ENCODE measurements at regions not wholly inside any gene's neighbourhood (a gene's known extent, or its start where the extent isn't known, plus 50 kb on each side); places are given as distances from the start of the nearest gene placed in this dataset.
A peak's percentile ranks its signal among the peaks of the same experiment; 100 is the strongest.

DNA sequence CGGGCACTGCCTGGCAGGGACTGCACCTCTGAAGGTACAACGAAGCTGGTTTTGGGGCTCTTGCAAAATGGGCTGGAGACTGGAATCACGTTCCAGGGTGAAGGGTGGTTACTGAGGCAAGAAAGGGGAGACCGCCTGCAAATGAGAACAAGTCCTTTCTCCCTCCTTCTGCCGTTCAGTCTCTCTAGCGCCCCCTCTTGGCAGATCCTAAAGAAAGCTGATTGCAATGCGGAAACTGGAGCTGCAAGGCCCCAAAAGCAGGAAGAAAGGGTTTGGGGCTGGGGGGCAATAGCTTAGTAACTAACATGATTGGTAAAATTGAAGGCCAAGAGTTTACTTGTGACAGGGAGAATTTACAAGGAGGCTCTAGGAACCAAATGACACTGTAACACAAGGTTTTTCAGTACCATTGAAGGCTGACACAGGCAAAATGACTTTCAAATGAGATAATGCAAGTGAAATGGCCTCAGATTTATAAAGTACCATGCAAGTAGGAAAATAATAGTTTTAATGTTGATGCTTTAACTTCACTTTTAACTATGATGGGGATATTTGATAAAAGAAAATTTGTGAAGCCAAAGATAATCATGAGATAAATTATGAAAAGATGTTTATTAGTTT is 222.7 kb upstream of the HAND2 start (continued):
- TF ChIP-seq, protein P1, sequence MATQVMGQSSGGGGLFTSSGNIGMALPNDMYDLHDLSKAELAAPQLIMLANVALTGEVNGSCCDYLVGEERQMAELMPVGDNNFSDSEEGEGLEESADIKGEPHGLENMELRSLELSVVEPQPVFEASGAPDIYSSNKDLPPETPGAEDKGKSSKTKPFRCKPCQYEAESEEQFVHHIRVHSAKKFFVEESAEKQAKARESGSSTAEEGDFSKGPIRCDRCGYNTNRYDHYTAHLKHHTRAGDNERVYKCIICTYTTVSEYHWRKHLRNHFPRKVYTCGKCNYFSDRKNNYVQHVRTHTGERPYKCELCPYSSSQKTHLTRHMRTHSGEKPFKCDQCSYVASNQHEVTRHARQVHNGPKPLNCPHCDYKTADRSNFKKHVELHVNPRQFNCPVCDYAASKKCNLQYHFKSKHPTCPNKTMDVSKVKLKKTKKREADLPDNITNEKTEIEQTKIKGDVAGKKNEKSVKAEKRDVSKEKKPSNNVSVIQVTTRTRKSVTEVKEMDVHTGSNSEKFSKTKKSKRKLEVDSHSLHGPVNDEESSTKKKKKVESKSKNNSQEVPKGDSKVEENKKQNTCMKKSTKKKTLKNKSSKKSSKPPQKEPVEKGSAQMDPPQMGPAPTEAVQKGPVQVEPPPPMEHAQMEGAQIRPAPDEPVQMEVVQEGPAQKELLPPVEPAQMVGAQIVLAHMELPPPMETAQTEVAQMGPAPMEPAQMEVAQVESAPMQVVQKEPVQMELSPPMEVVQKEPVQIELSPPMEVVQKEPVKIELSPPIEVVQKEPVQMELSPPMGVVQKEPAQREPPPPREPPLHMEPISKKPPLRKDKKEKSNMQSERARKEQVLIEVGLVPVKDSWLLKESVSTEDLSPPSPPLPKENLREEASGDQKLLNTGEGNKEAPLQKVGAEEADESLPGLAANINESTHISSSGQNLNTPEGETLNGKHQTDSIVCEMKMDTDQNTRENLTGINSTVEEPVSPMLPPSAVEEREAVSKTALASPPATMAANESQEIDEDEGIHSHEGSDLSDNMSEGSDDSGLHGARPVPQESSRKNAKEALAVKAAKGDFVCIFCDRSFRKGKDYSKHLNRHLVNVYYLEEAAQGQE (IDR thresholded peaks at IDR 0.05; ENCODE audit: borderline replicate concordance), result peak; percentile 4; the same call in 1 of the 2 replicates
- TF ChIP-seq, protein P1 (CRISPR knock-in tag; IDR thresholded peaks at IDR 0.05; ENCODE audit: low read depth), result no peak
- TF ChIP-seq, protein P2, sequence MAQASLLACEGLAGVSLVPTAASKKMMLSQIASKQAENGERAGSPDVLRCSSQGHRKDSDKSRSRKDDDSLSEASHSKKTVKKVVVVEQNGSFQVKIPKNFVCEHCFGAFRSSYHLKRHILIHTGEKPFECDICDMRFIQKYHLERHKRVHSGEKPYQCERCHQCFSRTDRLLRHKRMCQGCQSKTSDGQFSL (CRISPR knock-in tag; IDR thresholded peaks at IDR 0.05), result no peak
- TF ChIP-seq, protein P2 (tag; IDR thresholded peaks at IDR 0.05), result no peak
- TF ChIP-seq HIVEP1 (CRISPR knock-in tag; IDR thresholded peaks at IDR 0.05) (no peak), ETV1 (tag; conservative IDR thresholded peaks at IDR 0.05; ENCODE audit: low read depth) (no peak), TBL1XR1 (IDR thresholded peaks at IDR 0.05; ENCODE audit: low read length in 2 of 2) (no peak), GTF2A2 (tag; IDR thresholded peaks at IDR 0.05) (no peak), MBD2 (IDR thresholded peaks at IDR 0.05; ENCODE audit: borderline replicate concordance, low read depth) (no peak)
- TF ChIP-seq, protein P3, sequence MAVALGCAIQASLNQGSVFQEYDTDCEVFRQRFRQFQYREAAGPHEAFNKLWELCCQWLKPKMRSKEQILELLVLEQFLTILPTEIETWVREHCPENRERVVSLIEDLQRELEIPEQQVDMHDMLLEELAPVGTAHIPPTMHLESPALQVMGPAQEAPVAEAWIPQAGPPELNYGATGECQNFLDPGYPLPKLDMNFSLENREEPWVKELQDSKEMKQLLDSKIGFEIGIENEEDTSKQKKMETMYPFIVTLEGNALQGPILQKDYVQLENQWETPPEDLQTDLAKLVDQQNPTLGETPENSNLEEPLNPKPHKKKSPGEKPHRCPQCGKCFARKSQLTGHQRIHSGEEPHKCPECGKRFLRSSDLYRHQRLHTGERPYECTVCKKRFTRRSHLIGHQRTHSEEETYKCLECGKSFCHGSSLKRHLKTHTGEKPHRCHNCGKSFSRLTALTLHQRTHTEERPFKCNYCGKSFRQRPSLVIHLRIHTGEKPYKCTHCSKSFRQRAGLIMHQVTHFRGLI (CRISPR knock-in tag; IDR thresholded peaks at IDR 0.05), result no peak
- TF ChIP-seq, protein P4, sequence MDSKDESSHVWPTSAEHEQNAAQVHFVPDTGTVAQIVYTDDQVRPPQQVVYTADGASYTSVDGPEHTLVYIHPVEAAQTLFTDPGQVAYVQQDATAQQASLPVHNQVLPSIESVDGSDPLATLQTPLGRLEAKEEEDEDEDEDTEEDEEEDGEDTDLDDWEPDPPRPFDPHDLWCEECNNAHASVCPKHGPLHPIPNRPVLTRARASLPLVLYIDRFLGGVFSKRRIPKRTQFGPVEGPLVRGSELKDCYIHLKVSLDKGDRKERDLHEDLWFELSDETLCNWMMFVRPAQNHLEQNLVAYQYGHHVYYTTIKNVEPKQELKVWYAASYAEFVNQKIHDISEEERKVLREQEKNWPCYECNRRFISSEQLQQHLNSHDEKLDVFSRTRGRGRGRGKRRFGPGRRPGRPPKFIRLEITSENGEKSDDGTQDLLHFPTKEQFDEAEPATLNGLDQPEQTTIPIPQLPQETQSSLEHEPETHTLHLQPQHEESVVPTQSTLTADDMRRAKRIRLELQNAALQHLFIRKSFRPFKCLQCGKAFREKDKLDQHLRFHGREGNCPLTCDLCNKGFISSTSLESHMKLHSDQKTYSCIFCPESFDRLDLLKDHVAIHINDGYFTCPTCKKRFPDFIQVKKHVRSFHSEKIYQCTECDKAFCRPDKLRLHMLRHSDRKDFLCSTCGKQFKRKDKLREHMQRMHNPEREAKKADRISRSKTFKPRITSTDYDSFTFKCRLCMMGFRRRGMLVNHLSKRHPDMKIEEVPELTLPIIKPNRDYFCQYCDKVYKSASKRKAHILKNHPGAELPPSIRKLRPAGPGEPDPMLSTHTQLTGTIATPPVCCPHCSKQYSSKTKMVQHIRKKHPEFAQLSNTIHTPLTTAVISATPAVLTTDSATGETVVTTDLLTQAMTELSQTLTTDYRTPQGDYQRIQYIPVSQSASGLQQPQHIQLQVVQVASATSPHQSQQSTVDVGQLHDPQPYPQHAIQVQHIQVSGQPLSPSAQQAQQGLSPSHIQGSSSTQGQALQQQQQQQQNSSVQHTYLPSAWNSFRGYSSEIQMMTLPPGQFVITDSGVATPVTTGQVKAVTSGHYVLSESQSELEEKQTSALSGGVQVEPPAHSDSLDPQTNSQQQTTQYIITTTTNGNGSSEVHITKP (IDR thresholded peaks at IDR 0.05; ENCODE audit: partially characterized antibody), result peak; percentile 47

Measured in K562 (cell line).